Islet precursor cell (in vitro differentiated cells): ENCODE measurements at regions not wholly inside any gene's neighbourhood (a gene's known extent, or its start where the extent isn't known, plus 50 kb on each side); places are given as distances from the start of the nearest gene placed in this dataset.
"Not testable (repeated sequence)": the region's sequence is repeated elsewhere in the genome, so short reads cannot be mapped to it uniquely, and the experiment has no call there.

Experiments used
- DNase-seq: peaks from one replicate; pipeline ENCODE4 v3.0.0-alpha.2; 2018

- DNase-seq, result no peak
Measured at GRCh38 chr11:13137844-13138301, 128.8 kb downstream of the RASSF10 start.

- DNase-seq, result not testable (repeated sequence)
Measured at GRCh38 chr11:13139085-13139484, 130.0 kb downstream of the RASSF10 start.

GRCh38 chr11:13140028-13140870 is 131.1 kb downstream of the RASSF10 start:
- peak; percentile 87 for DNase-seq

GRCh38 chr11:13140873-13141655 is 131.9 kb downstream of the RASSF10 start:
- peak; percentile 61 for DNase-seq

- no peak for DNase-seq
Measured at GRCh38 chr11:13141731-13142709, 132.9 kb downstream of the RASSF10 start.

GRCh38 chr11:13143486-13144297 is 133.9 kb upstream of the BMAL1 start:
- DNase-seq, result no peak

DNA sequence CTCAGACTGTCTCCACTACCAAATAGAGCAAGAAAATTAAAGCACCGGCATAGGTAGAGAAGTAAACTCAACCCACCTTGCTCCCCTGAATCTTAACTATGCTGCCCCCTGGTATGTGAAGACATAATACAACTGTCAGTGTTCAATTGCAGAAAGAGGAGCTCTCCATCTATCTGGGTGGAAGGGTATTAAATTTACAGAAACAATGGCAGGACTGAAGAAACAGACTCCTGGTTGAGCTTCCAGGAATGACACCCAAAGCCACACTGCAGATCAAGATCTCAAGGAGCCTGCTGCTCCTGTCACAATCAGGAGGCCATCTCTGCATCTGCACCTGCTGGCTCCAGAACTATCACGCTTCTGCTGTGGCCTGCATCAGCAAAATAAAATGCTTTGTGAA is 132.1 kb upstream of the BMAL1 start:
- no peak for DNase-seq

- no peak for DNase-seq
Measured at GRCh38 chr11:13149991-13150390, 127.6 kb upstream of the BMAL1 start.

- DNase-seq, result no peak
Measured at GRCh38 chr11:13150487-13150886, 127.1 kb upstream of the BMAL1 start.

DNA sequence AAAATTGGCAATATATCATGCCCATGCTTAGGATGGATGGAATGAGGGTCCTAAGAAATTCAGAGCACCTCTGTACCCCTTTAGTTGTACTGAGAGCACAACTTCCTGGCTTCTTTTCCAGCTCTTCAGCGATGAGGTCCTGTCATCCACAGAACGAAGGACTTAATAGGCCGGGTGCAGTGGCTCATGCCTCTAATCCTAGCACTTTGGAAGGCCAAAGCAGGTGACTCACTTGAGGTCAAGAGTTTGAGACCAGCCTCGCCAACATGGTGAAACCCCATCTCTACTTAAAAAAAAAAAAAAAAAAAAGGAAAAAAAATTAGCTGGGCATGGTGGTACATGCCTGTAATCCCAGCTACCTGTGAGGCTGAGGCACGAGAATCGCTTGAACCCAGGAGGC is 125.3 kb upstream of the BMAL1 start:
- DNase-seq, result no peak

GRCh38 chr11:13152736-13153541 is 124.7 kb upstream of the BMAL1 start:
- no peak for DNase-seq

GRCh38 chr11:13154374-13154773 is 123.2 kb upstream of the BMAL1 start:
- DNase-seq, result not testable (repeated sequence)

DNA sequence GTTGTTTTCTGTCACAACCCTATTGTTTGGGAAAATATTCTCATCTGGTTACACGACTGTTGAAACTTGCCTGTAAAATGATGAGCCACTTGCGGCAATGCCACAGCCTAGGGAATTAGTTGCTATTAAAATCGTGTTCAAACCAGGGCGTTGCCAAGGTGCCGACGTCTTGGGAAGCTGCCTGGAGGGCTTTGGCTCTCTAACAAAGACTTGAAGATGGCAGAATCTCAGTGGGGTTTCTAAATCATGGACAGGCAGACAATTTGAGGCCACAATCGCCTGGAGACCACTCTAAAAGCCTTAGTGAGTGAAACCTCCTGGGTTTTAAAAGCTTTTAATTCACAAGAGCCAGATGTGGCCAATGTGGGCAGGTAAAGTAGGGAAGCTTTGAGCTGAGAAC is 117.2 kb upstream of the BMAL1 start:
- DNase-seq, result no peak

DNA sequence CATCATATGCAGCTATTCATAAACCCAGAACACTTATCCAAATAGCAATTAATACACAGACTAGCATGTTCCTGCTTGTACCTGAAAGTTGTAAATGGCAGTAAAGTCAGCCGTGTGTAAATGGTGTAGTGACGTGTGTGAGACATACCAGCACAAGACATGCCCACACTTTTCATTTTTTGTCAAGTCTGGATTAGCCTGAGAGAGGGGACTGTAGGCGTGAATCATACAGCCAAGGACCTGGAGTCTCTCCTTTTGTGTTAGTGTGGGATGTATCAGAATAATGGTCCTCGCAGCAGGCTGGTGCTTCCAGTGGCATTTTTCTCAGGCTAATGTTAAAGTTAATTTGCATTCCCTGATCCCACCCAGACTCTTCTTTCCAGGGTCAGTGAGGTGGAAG is 116.8 kb upstream of the BMAL1 start:
- DNase-seq, result no peak

DNA sequence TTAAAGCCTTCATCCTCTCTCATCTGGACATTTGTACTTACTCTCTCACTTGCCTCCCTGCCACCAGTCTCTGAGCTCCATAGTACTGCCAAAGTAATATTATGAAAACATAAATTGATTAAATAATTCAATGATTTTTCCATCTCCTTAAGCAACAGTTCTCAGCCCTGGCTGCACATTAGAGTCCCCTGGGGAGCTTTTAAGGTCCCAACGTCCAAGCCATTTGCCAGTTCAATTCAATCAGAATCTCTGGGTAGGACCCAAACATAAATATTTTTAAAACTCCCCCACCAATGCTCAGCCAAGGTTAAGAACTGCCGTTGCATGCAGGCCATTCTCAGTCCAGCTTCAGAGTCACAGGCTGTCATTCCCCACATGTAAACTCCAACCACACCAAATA is 114.4 kb upstream of the BMAL1 start:
- DNase-seq, result no peak

DNA sequence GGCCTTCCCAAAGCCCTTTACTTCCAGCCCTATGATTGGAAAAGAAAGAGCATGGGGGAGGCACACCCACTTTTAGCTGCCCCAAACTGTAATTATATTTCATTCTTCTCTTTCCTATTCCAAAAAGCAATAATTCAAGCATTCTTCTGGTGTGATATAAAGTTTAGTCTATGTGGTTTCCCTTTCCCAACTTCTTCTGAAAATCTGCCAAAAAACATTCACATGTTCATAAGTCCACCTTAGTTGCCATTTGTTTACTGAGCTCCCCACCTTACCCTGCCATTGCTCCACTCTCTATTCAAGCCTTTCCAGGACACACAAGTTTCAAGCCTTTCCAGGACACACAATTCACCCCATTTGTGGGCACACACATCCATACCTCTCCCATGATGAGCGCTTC is 111.6 kb upstream of the BMAL1 start:
- DNase-seq, result no peak

GRCh38 chr11:13168271-13168670 is 109.3 kb upstream of the BMAL1 start:
- DNase-seq, result no peak

DNA sequence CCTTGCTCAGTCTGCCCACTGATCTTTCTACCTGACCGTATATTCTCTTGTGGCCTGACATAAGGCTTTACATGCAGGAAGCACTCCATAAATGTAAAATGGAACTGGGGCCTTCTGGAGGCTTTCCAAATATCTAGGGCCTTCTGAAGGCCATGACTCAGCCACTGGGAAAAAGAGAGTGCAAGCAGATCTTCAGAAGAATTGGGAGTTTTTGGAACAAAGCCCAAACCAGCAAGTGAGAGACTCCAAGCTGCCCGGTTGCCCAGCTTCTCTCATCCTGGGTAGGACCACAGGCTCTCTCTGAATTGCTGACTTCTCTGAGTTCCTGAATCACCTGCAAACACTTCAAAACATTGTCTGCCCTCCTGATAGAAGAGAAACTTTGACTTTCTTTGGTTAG is 107.9 kb upstream of the BMAL1 start:
- DNase-seq, result no peak

- no peak for DNase-seq
Measured at GRCh38 chr11:13174090-13174489, 103.5 kb upstream of the BMAL1 start.

GRCh38 chr11:13183094-13183825 is 94.3 kb upstream of the BMAL1 start:
- no peak for DNase-seq
